SK-N-SH (cell line): ENCODE measurements at regions not wholly inside any gene's neighbourhood (a gene's known extent, or its start where the extent isn't known, plus 50 kb on each side); places are given as distances from the start of the nearest gene placed in this dataset.

Experiments
- REST ChIP-seq: IDR thresholded peaks from 2 replicates; pipeline ENCODE4 v1.6.1; 2012; ENCODE audit warnings: mild to moderate bottlenecking, low read depth, low read length, moderate library complexity
- RFX5 ChIP-seq: IDR thresholded peaks from 2 replicates; pipeline ENCODE4 v1.6.1; 2012; ENCODE audit warnings: mild to moderate bottlenecking, improper control_type of control experiment, low read length

GRCh38 chrX:96102997-96103396 is 581.6 kb upstream of the DIAPH2 start:
- TF ChIP-seq RFX5 (no peak), REST (no peak)
